Upper lobe of right lung (tissue), 1 donor: ENCODE measurements at regions not wholly inside any gene's neighbourhood (a gene's known extent, or its start where the extent isn't known, plus 50 kb on each side); places are given as distances from the start of the nearest gene placed in this dataset.

Experiments used
- ATAC-seq: fragments of 200-7000 bp; cut with Tn5 transposase; one replicate; pipeline ENCODE4 v1.9.1; 2020; ENCODE audit warnings: mild to moderate bottlenecking, moderate library complexity
- DNase-seq: peaks from one replicate; pipeline ENCODE4 v3.0.0-alpha.2; 2020
- H3K27ac ChIP-seq: fragments of 200-600 bp; one replicate; pipeline ENCODE4 v1.8.0; 2022
- H3K27me3 ChIP-seq: fragments of 200-600 bp; one replicate; pipeline ENCODE4 v1.8.0; 2022; ENCODE audit warnings: mild to moderate bottlenecking
- H3K36me3 ChIP-seq: fragments of 200-600 bp; one replicate; pipeline ENCODE4 v1.8.0; 2022
- H3K4me1 ChIP-seq: fragments of 200-600 bp; one replicate; pipeline ENCODE4 v1.8.0; 2022
- H3K4me3 ChIP-seq: fragments of 200-600 bp; one replicate; pipeline ENCODE4 v1.8.0; 2022; ENCODE audit warnings: mild to moderate bottlenecking
- H3K9me3 ChIP-seq: fragments of 200-600 bp; one replicate; pipeline ENCODE4 v1.8.0; 2022
- intact Hi-C: fragments of 100-400 bp; cut with DNase I; formaldehyde crosslinking; loops from one replicate; pipeline ENCODE4 v1.11.0; 2022
- TF ChIP-seq, protein P1 (sequence below): fragments of 200-600 bp; IDR thresholded peaks from one replicate; pipeline ENCODE4 v1.8.0; 2022; ENCODE audit warnings: antibody characterized with exemption
- donor health status: DM: no; HTN: yes; CAD: no; lungs with severe emphysema.

- Histone ChIP-seq H3K4me1 (no peaks in the 10 kb centered on the region), H3K9me3 (no peaks in the 10 kb centered on the region), H3K27me3 (no peaks in the 10 kb centered on the region), H3K36me3 (no peaks in the 10 kb centered on the region), H3K4me3 (no peak overlapping the region), H3K27ac (no peak overlapping the region)
- intact Hi-C loops, result no loop called here
- DNase-seq, result no peak
- ATAC-seq, result no peak
- TF ChIP-seq, protein P1, sequence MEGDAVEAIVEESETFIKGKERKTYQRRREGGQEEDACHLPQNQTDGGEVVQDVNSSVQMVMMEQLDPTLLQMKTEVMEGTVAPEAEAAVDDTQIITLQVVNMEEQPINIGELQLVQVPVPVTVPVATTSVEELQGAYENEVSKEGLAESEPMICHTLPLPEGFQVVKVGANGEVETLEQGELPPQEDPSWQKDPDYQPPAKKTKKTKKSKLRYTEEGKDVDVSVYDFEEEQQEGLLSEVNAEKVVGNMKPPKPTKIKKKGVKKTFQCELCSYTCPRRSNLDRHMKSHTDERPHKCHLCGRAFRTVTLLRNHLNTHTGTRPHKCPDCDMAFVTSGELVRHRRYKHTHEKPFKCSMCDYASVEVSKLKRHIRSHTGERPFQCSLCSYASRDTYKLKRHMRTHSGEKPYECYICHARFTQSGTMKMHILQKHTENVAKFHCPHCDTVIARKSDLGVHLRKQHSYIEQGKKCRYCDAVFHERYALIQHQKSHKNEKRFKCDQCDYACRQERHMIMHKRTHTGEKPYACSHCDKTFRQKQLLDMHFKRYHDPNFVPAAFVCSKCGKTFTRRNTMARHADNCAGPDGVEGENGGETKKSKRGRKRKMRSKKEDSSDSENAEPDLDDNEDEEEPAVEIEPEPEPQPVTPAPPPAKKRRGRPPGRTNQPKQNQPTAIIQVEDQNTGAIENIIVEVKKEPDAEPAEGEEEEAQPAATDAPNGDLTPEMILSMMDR, result no peak
Observed at GRCh38 chr10:37584643-37585042, 272.8 kb downstream of the ZNF248 start.

DNA sequence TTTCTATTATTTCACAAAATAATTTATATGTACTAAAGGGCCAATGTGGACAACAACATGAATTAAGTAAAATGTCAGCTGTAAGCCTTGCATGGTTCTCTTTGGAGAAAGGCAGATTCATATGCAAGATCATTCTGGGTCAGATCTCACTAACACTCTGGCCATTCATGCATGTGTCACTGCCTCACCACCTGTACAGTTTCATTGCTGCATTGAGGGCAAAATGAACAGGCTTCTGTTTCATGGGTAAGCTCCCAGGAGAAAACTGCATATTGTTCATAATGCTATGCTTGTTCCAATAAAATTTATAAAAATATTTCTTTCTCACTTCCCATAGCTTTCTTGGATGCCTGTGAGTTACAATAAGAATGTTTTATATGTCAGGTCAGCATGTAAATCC lies 275.2 kb downstream of the ZNF248 start:
- H3K9me3 ChIP-seq, result no peaks in the 10 kb centered on the region
- H3K4me1 ChIP-seq, result no peaks in the 10 kb centered on the region
- H3K36me3 ChIP-seq, result no peaks in the 10 kb centered on the region
- no peak overlapping the region for H3K4me3 ChIP-seq
- intact Hi-C loops, result no loop called here
- no peak overlapping the region for H3K27ac ChIP-seq
- TF ChIP-seq, protein P1, result no peak
- no peaks in the 10 kb centered on the region for H3K27me3 ChIP-seq
- ATAC-seq (no peak), DNase-seq (no peak)

GRCh38 chr10:37576154-37576553 lies 281.3 kb downstream of the ZNF248 start:
- H3K27me3 ChIP-seq, result no peaks in the 10 kb centered on the region
- no peak overlapping the region for H3K4me3 ChIP-seq
- no peaks in the 10 kb centered on the region for H3K9me3 ChIP-seq
- no peaks in the 10 kb centered on the region for H3K36me3 ChIP-seq
- DNase-seq (no peak), ATAC-seq (no peak)
- no peaks in the 10 kb centered on the region for H3K4me1 ChIP-seq
- H3K27ac ChIP-seq, result no peak overlapping the region
- TF ChIP-seq, protein P1, result no peak
- intact Hi-C loops, result no loop called here

GRCh38 chr10:37572206-37572605 lies 285.2 kb downstream of the ZNF248 start:
- H3K27ac ChIP-seq, result no peak overlapping the region
- DNase-seq, result no peak
- no peaks in the 10 kb centered on the region for H3K4me1 ChIP-seq
- no peaks in the 10 kb centered on the region for H3K27me3 ChIP-seq
- no peaks in the 10 kb centered on the region for H3K9me3 ChIP-seq
- no peak overlapping the region for H3K4me3 ChIP-seq
- TF ChIP-seq, protein P1, result no peak
- no peak for ATAC-seq
- intact Hi-C loops, result no loop called here
- no peaks in the 10 kb centered on the region for H3K36me3 ChIP-seq

DNA sequence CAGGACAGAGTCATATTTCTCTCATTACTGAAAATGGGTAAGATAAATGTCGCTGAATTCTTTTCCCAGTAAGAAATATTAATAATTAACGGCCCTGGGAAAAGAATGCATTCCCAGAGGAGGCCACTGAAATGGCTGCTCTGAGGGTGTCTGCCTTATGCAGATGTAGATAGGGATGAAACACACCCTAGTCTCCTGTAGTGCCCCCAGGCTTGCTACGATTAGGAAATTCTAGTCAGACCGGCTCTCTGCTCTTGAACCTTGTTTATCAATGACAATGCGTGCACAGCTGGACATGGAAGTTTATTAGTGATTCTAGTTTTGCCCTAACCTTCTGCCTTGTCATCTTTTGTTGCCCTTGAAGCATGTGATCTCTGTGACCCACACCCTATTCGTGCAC lies 291.1 kb downstream of the ZNF248 start:
- H3K4me3 ChIP-seq, result no peak overlapping the region
- H3K4me1 ChIP-seq, result no peaks in the 10 kb centered on the region
- H3K27me3 ChIP-seq, result no peaks in the 10 kb centered on the region
- TF ChIP-seq, protein P1, result no peak
- ATAC-seq, result no peak
- H3K27ac ChIP-seq, result no peak overlapping the region
- intact Hi-C loops, result no loop called here
- H3K36me3 ChIP-seq, result no peaks in the 10 kb centered on the region
- no peaks in the 10 kb centered on the region for H3K9me3 ChIP-seq
- DNase-seq, result no peak

- intact Hi-C loops, result no loop called here
- Histone ChIP-seq H3K36me3 (no peaks in the 10 kb centered on the region), H3K9me3 (no peaks in the 10 kb centered on the region), H3K4me3 (no peak overlapping the region), H3K4me1 (no peaks in the 10 kb centered on the region), H3K27ac (no peak overlapping the region), H3K27me3 (no peaks in the 10 kb centered on the region)
- ATAC-seq (peak; percentile 52), DNase-seq (no peak)
- TF ChIP-seq, protein P1, result no peak
Observed at GRCh38 chr10:37563715-37564108, 293.7 kb downstream of the ZNF248 start.
